Type B pancreatic cell (in vitro differentiated cells): ENCODE measurements at regions not wholly inside any gene's neighbourhood (a gene's known extent, or its start where the extent isn't known, plus 50 kb on each side); places are given as distances from the start of the nearest gene placed in this dataset.

Experiments
- DNase-seq: peaks from one replicate; pipeline ENCODE4 v3.0.0; 2021; ENCODE audit warnings: mixed read lengths; ENCODE audit not compliant: unreplicated experiment; ENCODE audit errors: extremely low spot score
- H3K27ac Mint-ChIP-seq: 2 replicates; pipeline ENCODE4 v1.8.0; 2021; ENCODE audit warnings: mild to moderate bottlenecking, mixed read lengths
- H3K27me3 Mint-ChIP-seq: 2 replicates; pipeline ENCODE4 v1.8.0; 2021; ENCODE audit warnings: mixed read lengths
- H3K36me3 Mint-ChIP-seq: 2 replicates; pipeline ENCODE4 v1.8.0; 2021; ENCODE audit warnings: mixed read lengths
- H3K4me1 Mint-ChIP-seq: one replicate; pipeline ENCODE4 v1.8.0; 2021; ENCODE audit warnings: mixed read lengths; ENCODE audit not compliant: unreplicated experiment
- H3K4me3 Mint-ChIP-seq: 2 replicates; pipeline ENCODE4 v1.8.0; 2021; ENCODE audit warnings: mild to moderate bottlenecking, mixed read lengths
- H3K9me3 Mint-ChIP-seq: 2 replicates; pipeline ENCODE4 v1.8.0; 2021; ENCODE audit warnings: mixed read lengths
- TF ChIP-seq, protein P1 (sequence below): fragments of 200-600 bp; sonication (generic); conservative IDR thresholded peaks from 2 replicates; pipeline ENCODE4 v1.5.0; 2021; ENCODE audit warnings: antibody characterized with exemption, mild to moderate bottlenecking

DNA sequence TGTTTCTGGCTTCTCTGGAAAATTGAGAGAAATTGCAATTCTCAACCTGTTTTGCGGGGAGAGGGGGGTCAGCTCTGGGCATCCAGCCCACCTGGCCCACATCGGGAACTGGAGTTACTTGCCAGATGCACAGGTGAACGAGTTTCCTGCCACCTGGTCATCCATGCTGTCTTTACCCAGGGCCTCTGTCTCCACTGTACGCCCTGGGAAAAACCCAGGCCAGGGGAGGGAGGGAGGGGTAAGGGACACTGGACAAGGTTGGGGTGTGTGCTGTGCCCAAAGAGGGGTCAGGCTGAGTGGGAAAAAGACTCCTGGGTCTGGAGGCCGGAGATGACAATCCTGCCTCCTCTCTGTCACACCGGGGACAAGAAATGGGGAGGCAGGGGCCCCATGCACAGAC lies 307.6 kb downstream of the ZNF536 start:
- Mint-ChIP-seq H3K4me1 (peaks cover 14% of the 10 kb centered on the region), H3K27me3 (peaks cover 24% of the 10 kb centered on the region), H3K36me3 (no peaks in the 10 kb centered on the region), H3K4me3 (no peak overlapping the region), H3K27ac (no peak overlapping the region), H3K9me3 (no peaks in the 10 kb centered on the region)
- TF ChIP-seq, protein P1, sequence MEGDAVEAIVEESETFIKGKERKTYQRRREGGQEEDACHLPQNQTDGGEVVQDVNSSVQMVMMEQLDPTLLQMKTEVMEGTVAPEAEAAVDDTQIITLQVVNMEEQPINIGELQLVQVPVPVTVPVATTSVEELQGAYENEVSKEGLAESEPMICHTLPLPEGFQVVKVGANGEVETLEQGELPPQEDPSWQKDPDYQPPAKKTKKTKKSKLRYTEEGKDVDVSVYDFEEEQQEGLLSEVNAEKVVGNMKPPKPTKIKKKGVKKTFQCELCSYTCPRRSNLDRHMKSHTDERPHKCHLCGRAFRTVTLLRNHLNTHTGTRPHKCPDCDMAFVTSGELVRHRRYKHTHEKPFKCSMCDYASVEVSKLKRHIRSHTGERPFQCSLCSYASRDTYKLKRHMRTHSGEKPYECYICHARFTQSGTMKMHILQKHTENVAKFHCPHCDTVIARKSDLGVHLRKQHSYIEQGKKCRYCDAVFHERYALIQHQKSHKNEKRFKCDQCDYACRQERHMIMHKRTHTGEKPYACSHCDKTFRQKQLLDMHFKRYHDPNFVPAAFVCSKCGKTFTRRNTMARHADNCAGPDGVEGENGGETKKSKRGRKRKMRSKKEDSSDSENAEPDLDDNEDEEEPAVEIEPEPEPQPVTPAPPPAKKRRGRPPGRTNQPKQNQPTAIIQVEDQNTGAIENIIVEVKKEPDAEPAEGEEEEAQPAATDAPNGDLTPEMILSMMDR, result no peak
- DNase-seq, result no peak

DNA sequence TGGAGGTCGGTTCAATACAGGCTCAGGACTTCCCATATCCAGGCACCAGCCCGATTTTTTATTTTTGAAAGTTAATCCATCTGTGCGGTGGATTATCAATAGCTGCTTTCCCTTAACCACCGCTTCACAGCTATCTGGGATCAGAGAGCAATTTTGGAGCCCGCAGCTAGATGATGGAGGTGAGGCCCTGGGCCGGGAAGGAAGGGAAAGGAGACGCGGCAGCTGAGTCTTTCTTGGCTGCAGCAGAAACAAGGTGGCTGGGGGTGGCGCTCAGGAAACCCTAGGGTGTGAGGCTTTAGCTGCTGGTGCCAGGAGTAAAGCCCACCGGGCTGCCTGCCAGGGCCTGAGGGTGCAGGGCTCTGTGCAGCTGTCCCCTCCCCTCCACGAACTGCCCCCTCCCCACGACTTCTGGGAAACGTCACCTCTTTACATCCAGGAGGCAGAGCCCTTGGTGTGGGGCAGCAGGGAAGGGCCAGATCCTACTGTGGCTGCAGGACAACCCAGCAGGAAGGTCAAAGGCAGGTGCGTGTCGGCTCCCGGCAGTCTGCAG lies 307.0 kb downstream of the ZNF536 start:
- no peaks in the 10 kb centered on the region for H3K9me3 Mint-ChIP-seq
- H3K4me1 Mint-ChIP-seq, result peaks cover 14% of the 10 kb centered on the region
- no peaks in the 10 kb centered on the region for H3K36me3 Mint-ChIP-seq
- H3K4me3 Mint-ChIP-seq, result no peak overlapping the region
- no peak overlapping the region for H3K27ac Mint-ChIP-seq
- DNase-seq, result no peak
- peaks cover 27% of the 10 kb centered on the region for H3K27me3 Mint-ChIP-seq
- TF ChIP-seq, protein P1, result no peak

DNA sequence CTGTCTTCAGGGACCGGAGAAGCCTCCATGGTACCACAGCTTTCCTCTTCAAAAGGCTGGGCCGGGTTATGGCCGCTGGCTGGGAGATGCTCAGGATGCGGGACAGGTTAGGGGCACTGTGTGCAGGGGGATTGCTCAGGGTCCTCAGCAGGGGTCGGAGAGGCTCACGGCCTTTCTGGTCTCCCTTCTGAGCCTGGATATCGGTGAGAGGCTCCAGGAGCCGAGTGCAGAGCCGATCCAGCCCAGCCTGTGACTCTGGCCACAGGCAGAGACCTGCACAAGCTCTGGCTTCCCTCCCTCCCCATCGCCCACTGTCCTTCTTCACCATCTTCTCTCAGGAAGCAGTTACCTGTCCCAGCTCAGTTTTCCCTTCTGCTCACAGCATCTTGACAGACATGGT lies 306.0 kb downstream of the ZNF536 start:
- TF ChIP-seq, protein P1, result no peak
- Mint-ChIP-seq H3K4me3 (no peak overlapping the region), H3K27me3 (peaks cover 30% of the 10 kb centered on the region), H3K36me3 (no peaks in the 10 kb centered on the region), H3K9me3 (no peaks in the 10 kb centered on the region), H3K27ac (no peak overlapping the region), H3K4me1 (peaks cover 6% of the 10 kb centered on the region)
- DNase-seq, result no peak

DNA sequence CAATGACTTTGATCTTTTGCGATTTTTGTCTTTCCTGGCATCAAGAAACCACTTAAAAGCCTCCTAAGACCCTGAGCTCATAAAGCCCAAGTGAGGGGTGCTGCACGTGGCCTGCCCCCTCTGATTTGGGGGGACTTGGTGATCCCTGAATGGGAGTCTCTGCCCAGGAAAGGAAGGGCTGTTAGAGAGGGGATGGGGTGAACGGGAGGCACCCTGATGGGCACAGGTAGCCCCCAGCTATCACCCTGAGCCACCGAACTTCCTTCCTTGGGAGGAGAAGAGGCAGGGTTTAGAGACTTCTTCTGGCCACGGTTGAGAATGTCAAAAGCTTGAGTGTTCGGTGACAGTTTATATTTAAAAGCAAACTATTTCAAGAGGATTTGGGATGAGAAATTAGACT lies 305.5 kb downstream of the ZNF536 start:
- no peaks in the 10 kb centered on the region for H3K9me3 Mint-ChIP-seq

DNA sequence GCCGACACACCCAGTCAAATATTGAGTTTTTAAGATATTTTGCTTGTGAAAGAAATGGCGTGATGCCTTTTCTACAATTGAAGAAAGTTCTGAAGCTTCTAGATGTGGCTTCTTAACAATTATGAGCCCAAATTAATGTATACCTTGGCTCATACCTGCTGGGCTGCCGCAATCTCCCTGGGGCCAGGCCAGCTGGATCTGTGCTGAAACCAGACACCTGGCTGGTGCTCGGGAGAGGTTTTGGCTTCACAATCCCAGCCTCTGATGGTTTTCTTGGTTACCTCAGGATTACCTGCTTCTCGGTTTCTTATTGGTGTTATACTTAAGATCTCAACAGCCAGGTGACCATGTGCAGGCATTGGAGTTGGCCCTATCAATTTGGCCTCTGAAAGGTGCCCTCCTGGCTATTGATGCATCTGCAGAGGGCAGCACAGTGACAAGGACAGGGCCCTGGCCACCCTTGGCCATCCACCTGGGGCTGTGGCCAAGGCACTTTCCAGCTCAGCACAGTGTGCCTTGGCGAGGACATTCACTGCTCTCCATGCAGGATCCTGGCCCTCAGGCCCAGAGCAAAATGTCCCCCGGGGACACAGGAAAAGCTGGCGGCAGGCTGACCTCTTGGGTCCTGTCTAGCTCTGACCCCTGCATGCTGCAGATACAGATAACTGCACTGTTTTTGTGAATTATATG lies 305.0 kb downstream of the ZNF536 start:
- Mint-ChIP-seq H3K27ac (no peak overlapping the region), H3K9me3 (no peaks in the 10 kb centered on the region), H3K36me3 (no peaks in the 10 kb centered on the region), H3K4me3 (no peak overlapping the region), H3K4me1 (no peaks in the 10 kb centered on the region), H3K27me3 (peaks cover 30% of the 10 kb centered on the region)
- no peak for DNase-seq
- TF ChIP-seq, protein P1, result no peak

More for the DNA sequence above, 305.5 kb downstream of the ZNF536 start:
- H3K4me1 Mint-ChIP-seq, result peaks cover 1% of the 10 kb centered on the region
- DNase-seq, result no peak
- no peak overlapping the region for H3K4me3 Mint-ChIP-seq
- TF ChIP-seq, protein P1, result no peak
- peaks cover 29% of the 10 kb centered on the region for H3K27me3 Mint-ChIP-seq
- H3K27ac Mint-ChIP-seq, result no peak overlapping the region
- no peaks in the 10 kb centered on the region for H3K36me3 Mint-ChIP-seq
